Psoas muscle (tissue), 7 donors: ENCODE measurements at regions not wholly inside any gene's neighbourhood (a gene's known extent, or its start where the extent isn't known, plus 50 kb on each side); places are given as distances from the start of the nearest gene placed in this dataset.
A peak's percentile ranks its signal among the peaks of the same experiment; 100 is the strongest.

Source experiments
- ATAC-seq, 4 donors: fragments of 200-7000 bp; cut with Tn5 transposase; one replicate each; pipeline ENCODE4 v1.9.1; 2020; ENCODE audit warnings: moderate library complexity in 3 of 4, mild to moderate bottlenecking in 2 of 4
- DNase-seq, 2 donors: peaks; one replicate each; pipeline ENCODE4 v3.0.0-alpha.2; 2020
- H3K27ac ChIP-seq: fragments of 200-600 bp; one replicate; pipeline ENCODE4 v1.8.0; 2022
- H3K27me3 ChIP-seq, 3 donors: fragments of 200-600 bp in 1 of 3; one replicate each; pipeline versions ENCODE4 v1.6.1 to v1.8.0; 2013 to 2022; ENCODE audit warnings: low read length in 2 of 3, mild to moderate bottlenecking in 2 of 3, moderate library complexity in 1 of 3; ENCODE audit not compliant: insufficient read depth in 3 of 3
- H3K36me3 ChIP-seq, 2 donors: fragments of 200-600 bp in 1 of 2; one replicate each; pipeline versions ENCODE4 v1.6.1 to v1.8.0; 2013 to 2022; ENCODE audit warnings: low read depth in 1 of 2, mild to moderate bottlenecking in 1 of 2, moderate library complexity in 1 of 2; ENCODE audit not compliant: insufficient read depth in 1 of 2
- H3K4me1 ChIP-seq: fragments of 200-600 bp; one replicate; pipeline ENCODE4 v1.8.0; 2022
- H3K4me3 ChIP-seq: fragments of 200-600 bp; one replicate; pipeline ENCODE4 v1.8.0; 2022; ENCODE audit warnings: mild to moderate bottlenecking
- H3K9me3 ChIP-seq: fragments of 200-600 bp; one replicate; pipeline ENCODE4 v1.8.0; 2022
- CTCF ChIP-seq: fragments of 200-600 bp; IDR thresholded peaks from one replicate; pipeline ENCODE4 v1.8.0; 2022; ENCODE audit warnings: antibody characterized with exemption
- WGBS, 3 donors: extraction: QIAGEN DNeasy Blood & Tissue Kit; methylation state at CpG; one replicate each; pipeline versions ENCODE4 v1.1.6 to v1.1.7; 2013; 5-methylcytosine and 5-hydroxymethylcytosine counted together
- intact Hi-C, 2 donors: fragments of 100-400 bp; cut with DNase I; formaldehyde crosslinking; loops; one replicate each; pipeline versions ENCODE4 v1.11.0 to v1.14.2; 2022
- donor health status: healthy with polysubstance abuse.
- donor health status: DM: no; HTN: no; CAD: no; lungs with moderate emphysema.
- donor health status: Bipolar disorder and iron deficiency.
- donor health status: healthy.
- donor health status: DM: yes; HTN: yes; CAD: no.
- donor health status: DM: no; HTN: no; CAD: no.
- donor health status: DM: yes; HTN: yes; CAD: no.

GRCh38 chr11:69430566-69430965 lies 50.9 kb upstream of the LINC01488 start:
- Histone ChIP-seq H3K27me3 (peaks cover 0 to 20% (median 2%) of the 10 kb centered on the region in 3 donors), H3K36me3 (no peaks in the 10 kb centered on the region), H3K4me1 (no peaks in the 10 kb centered on the region), H3K9me3 (no peaks in the 10 kb centered on the region), H3K4me3 (no peak overlapping the region), H3K27ac (no peak overlapping the region)
- no peak for TF ChIP-seq CTCF
- DNase-seq = peak in 1 of 2 donors; percentile 16
- intact Hi-C loops = no loop called here
- peak in 1 of 4 donors; percentile 14 for ATAC-seq
- 44 to 63% (median 53%) methylated on average over 5 of the region's 5 CpGs for WGBS, 3 donors

- H3K27me3 ChIP-seq = peaks cover 0 to 20% (median 2%) of the 10 kb centered on the region in 3 donors
- ATAC-seq (no peak), DNase-seq (no peak)
- H3K4me3 ChIP-seq = no peak overlapping the region
- no peak overlapping the region for H3K27ac ChIP-seq
- intact Hi-C loops = no loop called here
- no peaks in the 10 kb centered on the region for H3K36me3 ChIP-seq
- no peaks in the 10 kb centered on the region for H3K4me1 ChIP-seq
- WGBS, 3 donors = 48 to 62% (median 53%) methylated on average over 5 of the region's 5 CpGs
- no peaks in the 10 kb centered on the region for H3K9me3 ChIP-seq
- no peak for TF ChIP-seq CTCF
Measured at GRCh38 chr11:69431136-69431535, 50.3 kb upstream of the LINC01488 start.
